Endothelial cell (in vitro differentiated cells): ENCODE measurements at regions not wholly inside any gene's neighbourhood (a gene's known extent, or its start where the extent isn't known, plus 50 kb on each side); places are given as distances from the start of the nearest gene placed in this dataset.

Source experiments
- DNase-seq: peaks from one replicate; pipeline ENCODE4 v3.0.0; 2021; ENCODE audit warnings: low spot score
- H3K27ac Mint-ChIP-seq: one replicate; pipeline ENCODE4 v1.8.0; 2021; ENCODE audit warnings: mixed read lengths, inconsistent platforms; ENCODE audit not compliant: unreplicated experiment
- H3K27me3 Mint-ChIP-seq: one replicate; pipeline ENCODE4 v1.8.0; 2021; ENCODE audit warnings: mild to moderate bottlenecking, moderate library complexity, mixed read lengths, inconsistent platforms; ENCODE audit not compliant: unreplicated experiment
- H3K36me3 Mint-ChIP-seq: one replicate; pipeline ENCODE4 v1.8.0; 2021; ENCODE audit warnings: mild to moderate bottlenecking, low read depth, mixed read lengths, inconsistent platforms; ENCODE audit not compliant: unreplicated experiment
- H3K4me1 Mint-ChIP-seq: one replicate; pipeline ENCODE4 v1.8.0; 2021; ENCODE audit warnings: mild to moderate bottlenecking, mixed read lengths, inconsistent platforms; ENCODE audit not compliant: unreplicated experiment
- H3K4me3 Mint-ChIP-seq: one replicate; pipeline ENCODE4 v1.8.0; 2021; ENCODE audit warnings: mild to moderate bottlenecking, mixed read lengths, inconsistent platforms; ENCODE audit not compliant: unreplicated experiment
- H3K9me3 Mint-ChIP-seq: one replicate; pipeline ENCODE4 v1.8.0; 2021; ENCODE audit warnings: mixed read lengths, inconsistent platforms; ENCODE audit not compliant: unreplicated experiment
- CTCF ChIP-seq: fragments of 200-600 bp; sonication (generic); IDR thresholded peaks from one replicate; pipeline ENCODE4 v1.5.0; 2021; ENCODE audit warnings: antibody characterized with exemption; ENCODE audit not compliant: unreplicated experiment

- peaks cover 45% of the 10 kb centered on the region for H3K9me3 Mint-ChIP-seq
- peaks cover 10% of the 10 kb centered on the region for H3K27me3 Mint-ChIP-seq
- no peak overlapping the region for H3K4me3 Mint-ChIP-seq
- H3K27ac Mint-ChIP-seq = no peak overlapping the region
- DNase-seq = no peak
- peaks cover 16% of the 10 kb centered on the region for H3K36me3 Mint-ChIP-seq
- no peak for TF ChIP-seq CTCF
- H3K4me1 Mint-ChIP-seq = no peaks in the 10 kb centered on the region
Observed at GRCh38 chr18:78140294-78140693, 839.3 kb upstream of the SALL3 start.

GRCh38 chr18:78144669-78145068 is 834.9 kb upstream of the SALL3 start:
- no peaks in the 10 kb centered on the region for H3K4me1 Mint-ChIP-seq
- H3K4me3 Mint-ChIP-seq = no peak overlapping the region
- H3K27ac Mint-ChIP-seq = no peak overlapping the region
- no peak for DNase-seq
- H3K9me3 Mint-ChIP-seq = peaks cover 25% of the 10 kb centered on the region
- no peak for TF ChIP-seq CTCF
- H3K27me3 Mint-ChIP-seq = peaks cover 3% of the 10 kb centered on the region
- peaks cover 5% of the 10 kb centered on the region for H3K36me3 Mint-ChIP-seq

GRCh38 chr18:78145096-78145495 is 834.5 kb upstream of the SALL3 start:
- no peak overlapping the region for H3K27ac Mint-ChIP-seq
- no peak for DNase-seq
- H3K36me3 Mint-ChIP-seq = peaks cover 4% of the 10 kb centered on the region
- H3K4me1 Mint-ChIP-seq = no peaks in the 10 kb centered on the region
- H3K4me3 Mint-ChIP-seq = no peak overlapping the region
- H3K27me3 Mint-ChIP-seq = peaks cover 3% of the 10 kb centered on the region
- no peak for TF ChIP-seq CTCF
- peaks cover 22% of the 10 kb centered on the region for H3K9me3 Mint-ChIP-seq

GRCh38 chr18:78146136-78147085 is 833.2 kb upstream of the SALL3 start:
- no peak for DNase-seq
- Mint-ChIP-seq H3K27ac (no peak overlapping the region), H3K4me1 (no peaks in the 10 kb centered on the region), H3K27me3 (peaks cover 3% of the 10 kb centered on the region), H3K4me3 (no peak overlapping the region), H3K36me3 (peaks cover 13% of the 10 kb centered on the region), H3K9me3 (peaks cover 13% of the 10 kb centered on the region)
- TF ChIP-seq CTCF = no peak

GRCh38 chr18:78150590-78150989 is 829.0 kb upstream of the SALL3 start:
- DNase-seq = no peak
- Mint-ChIP-seq H3K27me3 (peaks cover 9% of the 10 kb centered on the region), H3K4me3 (no peak overlapping the region), H3K27ac (no peak overlapping the region), H3K36me3 (peaks cover 19% of the 10 kb centered on the region), H3K4me1 (no peaks in the 10 kb centered on the region), H3K9me3 (peaks cover 17% of the 10 kb centered on the region)
- TF ChIP-seq CTCF = no peak
